ENCODE measurements at regions not wholly inside any gene's neighbourhood (a gene's known extent, or its start where the extent isn't known, plus 50 kb on each side); places are given as distances from the start of the nearest gene placed in this dataset.

GRCh38 chr12:118514297-118514696 is 137.9 kb downstream of the SUDS3 start:
- no peak for TF ChIP-seq CTCF (IDR thresholded peaks at IDR 0.05; ENCODE audit: low read length)
- TF ChIP-seq EZH2phosphoT487 (IDR thresholded peaks at IDR 0.05; ENCODE audit: low read length): no peak
- no peak for TF ChIP-seq EZH2 (optimal IDR thresholded peaks at IDR 0.05; ENCODE audit: low read depth, low read length)
